GM12878 (cell line): ENCODE measurements at regions not wholly inside any gene's neighbourhood (a gene's known extent, or its start where the extent isn't known, plus 50 kb on each side); places are given as distances from the start of the nearest gene placed in this dataset.

ENCODE experiments used
- ATAC-seq: fragments of 200-7000 bp; cut with Tn5 transposase; 3 replicates; pipeline ENCODE4 v1.9.1; 2020; ENCODE audit warnings: mild to moderate bottlenecking, moderate library complexity
- BruUV-seq: library from RNA; stranded (reverse); fragments of 400-500 nt; replicated peaks from 2 replicates; lab custom pipeline; 2021; lab: Mats Ljungman, UMichigan
- CTCF ChIA-PET: fragments of 300-600 bp; sonication (Branson Sonifier 250); formaldehyde crosslinking; extraction: SDS; loops from one replicate; lab custom pipeline; 2021; ENCODE audit warnings: inconsistent platforms; lab: Yijun Ruan, JAX
- POLR2A ChIA-PET: fragments of 350-600 bp; formaldehyde crosslinking; extraction: SDS; loops from one replicate; lab custom pipeline; 2021; ENCODE audit warnings: inconsistent platforms; lab: Charles Lee
- RAD21 ChIA-PET: fragments of 300-600 bp; sonication (Branson Sonifier 250); formaldehyde crosslinking; loops from one replicate; lab custom pipeline; 2023; ENCODE audit warnings: antibody characterized with exemption; ENCODE audit not compliant: unreplicated experiment; lab: Charles Lee
- SMC1A ChIA-PET: fragments of 300-600 bp; sonication (Branson Sonifier 250); formaldehyde crosslinking; loops from one replicate; lab custom pipeline; 2023; ENCODE audit not compliant: unreplicated experiment, uncharacterized antibody; lab: Charles Lee
- DNase-seq: peaks from one replicate; pipeline ENCODE4 v3.0.0-alpha.2; 2011; ENCODE audit warnings: low read depth, low spot score
- FAIRE-seq: peaks from 3 replicates; lab custom pipeline; 2011; peaks lifted over from hg19 to GRCh38; lab: Jason Lieb, UNC
- H2AFZ ChIP-seq: 2 replicates; pipeline ENCODE4 v1.6.0; 2011; ENCODE audit warnings: low read depth, low read length, control low read depth; ENCODE audit not compliant: control insufficient read depth
- H3K27ac ChIP-seq: 2 replicates; pipeline ENCODE4 v1.5.1; 2011; ENCODE audit warnings: control low read depth; ENCODE audit not compliant: control insufficient read depth, insufficient read depth
- H3K27me3 ChIP-seq, 2 experiments: replicated peaks in 1 of 2; 2 replicates each; pipeline versions ENCODE4 v1.6.0 to v1.6.1; 2011; ENCODE audit warnings: low read length in 1 of 2; ENCODE audit not compliant: control insufficient read depth in 2 of 2, insufficient read depth in 2 of 2
- H3K36me3 ChIP-seq, 2 experiments: 2 replicates each; pipeline ENCODE4 v1.5.1; 2011; ENCODE audit warnings: low read length in 1 of 2; ENCODE audit not compliant: control insufficient read depth in 2 of 2, insufficient read depth in 2 of 2
- H3K4me1 ChIP-seq: 2 replicates; pipeline ENCODE4 v1.6.1; 2011; ENCODE audit warnings: mild to moderate bottlenecking, low read length, moderate library complexity, mixed read lengths; ENCODE audit not compliant: control insufficient read depth, insufficient read depth
- H3K4me2 ChIP-seq: 2 replicates; pipeline ENCODE4 v1.6.0; 2011; ENCODE audit warnings: control low read depth; ENCODE audit not compliant: control insufficient read depth, insufficient read depth
- H3K4me3 ChIP-seq: fragments of 200-600 bp; sonication (generic); 2 replicates; pipeline ENCODE4 v1.5.1; 2016
- H3K79me2 ChIP-seq: 2 replicates; pipeline ENCODE4 v1.6.0; 2011; ENCODE audit warnings: low read length; ENCODE audit not compliant: control insufficient read depth, insufficient read depth
- H3K9ac ChIP-seq: 2 replicates; pipeline ENCODE4 v1.8.0; 2011; ENCODE audit warnings: low read length, control low read depth, mixed read lengths; ENCODE audit not compliant: control insufficient read depth, insufficient read depth
- H3K9me3 ChIP-seq: replicated peaks from 3 replicates; pipeline ENCODE4 v1.5.1; 2011; ENCODE audit warnings: mild to moderate bottlenecking, low read length; ENCODE audit not compliant: control insufficient read depth, insufficient read depth
- H4K20me1 ChIP-seq: 2 replicates; pipeline ENCODE4 v1.6.0; 2011; ENCODE audit not compliant: control insufficient read depth, insufficient read depth
- BMI1 ChIP-seq: fragments of 450-650 bp; IDR thresholded peaks from 2 replicates; pipeline ENCODE4 v1.6.1; 2016; ENCODE audit warnings: mild to moderate bottlenecking, moderate library complexity, borderline replicate concordance
- EED ChIP-seq: sonication (generic); IDR thresholded peaks from 2 replicates; pipeline ENCODE4 v1.6.1; 2016; ENCODE audit warnings: antibody characterized with exemption, low read depth
- KDM1A ChIP-seq: fragments of 200-600 bp; sonication (generic); IDR thresholded peaks from 2 replicates; pipeline ENCODE4 v1.6.1; 2016; ENCODE audit warnings: borderline replicate concordance
- MTA2 ChIP-seq: fragments of 450-650 bp; IDR thresholded peaks from 2 replicates; pipeline ENCODE4 v1.6.1; 2016; ENCODE audit warnings: low read depth, mild to moderate bottlenecking, moderate library complexity
- MYC ChIP-seq: IDR thresholded peaks from 2 replicates; pipeline ENCODE4 v1.6.1; 2011; ENCODE audit warnings: mild to moderate bottlenecking, low read length, moderate library complexity, inconsistent platforms; ENCODE audit not compliant: insufficient read depth, insufficient replicate concordance, insufficient read length, severe bottlenecking
- NFXL1 ChIP-seq: fragments of 450-650 bp; IDR thresholded peaks from 2 replicates; pipeline ENCODE4 v1.6.1; 2017; ENCODE audit warnings: antibody characterized with exemption, mild to moderate bottlenecking, borderline replicate concordance
- SMAD5 ChIP-seq: IDR thresholded peaks from 2 replicates; pipeline ENCODE4 v1.6.1; 2016; ENCODE audit warnings: antibody characterized with exemption, low read depth
- SRF ChIP-seq, 2 experiments: IDR thresholded peaks; 2 replicates each; pipeline ENCODE4 v1.6.1; 2011; ENCODE audit warnings: low read depth in 2 of 2, low read length in 2 of 2, mild to moderate bottlenecking in 1 of 2, moderate library complexity in 1 of 2
- ZNF384 ChIP-seq: IDR thresholded peaks from 2 replicates; pipeline ENCODE4 v1.6.1; 2012; ENCODE audit warnings: low read depth, mild to moderate bottlenecking, low read length, improper control_type of control experiment, borderline replicate concordance
- WGBS: methylation state at CpG from one replicate; pipeline ENCODE4 v1.1.6; 2016; ENCODE audit warnings: low lambda C conversion rate; ENCODE audit not compliant: insufficient replicate concordance, insufficient coverage; ENCODE audit errors: missing lambda C conversion rate; 5-methylcytosine and 5-hydroxymethylcytosine counted together
- in situ Hi-C: fragments of 300-500 bp; cut with MboI; formaldehyde crosslinking; loops from 9 replicates; pipeline ENCODE4 v1.14.3; 2018; ENCODE audit warnings: mixed read lengths
- intact Hi-C: fragments of 100-400 bp; cut with micrococcal nuclease; formaldehyde crosslinking; loops from one replicate; pipeline ENCODE4 v1.14.2; 2022; ENCODE audit not compliant: unreplicated experiment
- TF ChIP-seq, protein P1 (sequence below): fragments of 450-650 bp; IDR thresholded peaks from 2 replicates; pipeline ENCODE4 v1.6.1; 2018; ENCODE audit warnings: borderline replicate concordance, mild to moderate bottlenecking; ENCODE audit not compliant: partially characterized antibody
- TF ChIP-seq, protein P2 (sequence below): fragments of 450-650 bp; IDR thresholded peaks from 2 replicates; pipeline ENCODE4 v1.6.1; 2017; ENCODE audit warnings: low read depth, mild to moderate bottlenecking, moderate library complexity

DNA sequence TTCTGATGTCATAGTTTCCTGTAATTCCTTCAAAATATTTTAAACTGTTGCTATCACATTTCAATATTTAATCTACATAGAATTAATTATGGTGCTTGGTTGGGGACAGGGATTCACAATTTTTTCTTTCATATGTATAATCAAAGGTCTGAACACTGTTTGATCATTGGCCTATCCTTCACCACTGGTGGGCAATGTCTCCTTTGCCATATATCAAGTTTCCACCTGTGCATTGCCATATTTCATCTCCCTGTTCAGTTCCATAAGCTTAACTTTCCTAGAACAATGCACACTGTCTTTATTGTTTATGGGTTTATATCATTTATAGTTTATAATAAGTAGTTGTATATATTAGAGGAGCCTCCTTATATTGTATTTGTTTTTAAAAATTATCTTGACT is 374.9 kb upstream of the PTBP2 start (continued):
- TF ChIP-seq, protein P1, sequence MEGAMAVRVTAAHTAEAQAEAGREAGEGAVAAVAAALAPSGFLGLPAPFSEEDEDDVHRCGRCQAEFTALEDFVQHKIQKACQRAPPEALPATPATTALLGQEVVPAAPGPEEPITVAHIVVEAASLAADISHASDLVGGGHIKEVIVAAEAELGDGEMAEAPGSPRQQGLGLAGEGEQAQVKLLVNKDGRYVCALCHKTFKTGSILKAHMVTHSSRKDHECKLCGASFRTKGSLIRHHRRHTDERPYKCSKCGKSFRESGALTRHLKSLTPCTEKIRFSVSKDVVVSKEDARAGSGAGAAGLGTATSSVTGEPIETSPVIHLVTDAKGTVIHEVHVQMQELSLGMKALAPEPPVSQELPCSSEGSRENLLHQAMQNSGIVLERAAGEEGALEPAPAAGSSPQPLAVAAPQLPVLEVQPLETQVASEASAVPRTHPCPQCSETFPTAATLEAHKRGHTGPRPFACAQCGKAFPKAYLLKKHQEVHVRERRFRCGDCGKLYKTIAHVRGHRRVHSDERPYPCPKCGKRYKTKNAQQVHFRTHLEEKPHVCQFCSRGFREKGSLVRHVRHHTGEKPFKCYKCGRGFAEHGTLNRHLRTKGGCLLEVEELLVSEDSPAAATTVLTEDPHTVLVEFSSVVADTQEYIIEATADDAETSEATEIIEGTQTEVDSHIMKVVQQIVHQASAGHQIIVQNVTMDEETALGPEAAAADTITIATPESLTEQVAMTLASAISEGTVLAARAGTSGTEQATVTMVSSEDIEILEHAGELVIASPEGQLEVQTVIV = no peak
- no peak for TF ChIP-seq SRF (IDR thresholded peaks at IDR 0.05; ENCODE audit: low read depth in 2 of 2, low read length in 2 of 2)

DNA sequence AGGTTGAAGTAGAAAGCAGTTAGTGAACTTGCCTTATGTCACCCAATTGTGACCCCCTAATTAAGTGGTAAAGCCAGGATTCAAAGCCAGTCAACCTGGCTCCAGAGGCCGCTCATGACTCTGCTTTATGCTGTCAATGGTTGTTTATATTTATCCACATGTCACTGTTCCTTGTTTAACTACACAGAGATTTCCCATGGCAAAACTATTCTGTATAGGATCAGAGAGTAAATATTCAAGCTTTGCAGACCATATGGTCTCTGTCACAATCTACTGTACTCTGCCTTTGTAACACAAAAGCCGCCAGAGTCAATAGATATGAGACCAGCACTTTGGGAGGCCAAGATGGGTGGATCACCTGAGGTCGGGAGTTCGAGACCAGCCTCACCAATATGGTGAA is 371.7 kb upstream of the PTBP2 start:
- RAD21 ChIA-PET = no interaction called here
- no peaks in the 10 kb centered on the region for H3K4me1 ChIP-seq
- TF ChIP-seq BMI1 = no peak
- TF ChIP-seq, protein P1 = no peak
- no peak for TF ChIP-seq ZNF384
- no peak for TF ChIP-seq MYC
- no peak for TF ChIP-seq MTA2
- TF ChIP-seq NFXL1 = no peak
- TF ChIP-seq EED = no peak
- no peak for TF ChIP-seq KDM1A
- TF ChIP-seq, protein P2, sequence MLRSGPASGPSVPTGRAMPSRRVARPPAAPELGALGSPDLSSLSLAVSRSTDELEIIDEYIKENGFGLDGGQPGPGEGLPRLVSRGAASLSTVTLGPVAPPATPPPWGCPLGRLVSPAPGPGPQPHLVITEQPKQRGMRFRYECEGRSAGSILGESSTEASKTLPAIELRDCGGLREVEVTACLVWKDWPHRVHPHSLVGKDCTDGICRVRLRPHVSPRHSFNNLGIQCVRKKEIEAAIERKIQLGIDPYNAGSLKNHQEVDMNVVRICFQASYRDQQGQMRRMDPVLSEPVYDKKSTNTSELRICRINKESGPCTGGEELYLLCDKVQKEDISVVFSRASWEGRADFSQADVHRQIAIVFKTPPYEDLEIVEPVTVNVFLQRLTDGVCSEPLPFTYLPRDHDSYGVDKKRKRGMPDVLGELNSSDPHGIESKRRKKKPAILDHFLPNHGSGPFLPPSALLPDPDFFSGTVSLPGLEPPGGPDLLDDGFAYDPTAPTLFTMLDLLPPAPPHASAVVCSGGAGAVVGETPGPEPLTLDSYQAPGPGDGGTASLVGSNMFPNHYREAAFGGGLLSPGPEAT = no peak
- no peak for TF ChIP-seq SMAD5
- TF ChIP-seq, all 136 proteins: peak for 0
- Histone ChIP-seq H3K27me3 (no peaks in the 10 kb centered on the region), H3K4me2 (no peak overlapping the region), H4K20me1 (no peaks in the 10 kb centered on the region), H3K27ac (no peak overlapping the region), H3K4me3 (no peak overlapping the region), H3K9me3 (no peaks in the 10 kb centered on the region), H3K36me3 (no peaks in the 10 kb centered on the region), H2AFZ (no peak overlapping the region), H3K79me2 (no peaks in the 10 kb centered on the region), H3K9ac (no peak overlapping the region)
- ChIA-PET CTCF (no interaction called here), SMC1A (no interaction called here), POLR2A (no interaction called here)
- in situ Hi-C loops = no loop called here
- intact Hi-C loops = no loop called here
- BruUV-seq = no TSS peak
- 4% methylated on average over 4 of the region's 4 CpGs for WGBS
- no peak for ATAC-seq
- DNase-seq = no peak
- FAIRE-seq = no peak
